Hypothalamus (tissue), 51 donors: ENCODE measurements at regions not wholly inside any gene's neighbourhood (a gene's known extent, or its start where the extent isn't known, plus 50 kb on each side); places are given as distances from the start of the nearest gene placed in this dataset.

ENCODE experiments used
- DNase-seq, 51 donors: peaks; one replicate each; lab custom pipeline; 2025; lab: John Stamatoyannopoulos, UW

DNA sequence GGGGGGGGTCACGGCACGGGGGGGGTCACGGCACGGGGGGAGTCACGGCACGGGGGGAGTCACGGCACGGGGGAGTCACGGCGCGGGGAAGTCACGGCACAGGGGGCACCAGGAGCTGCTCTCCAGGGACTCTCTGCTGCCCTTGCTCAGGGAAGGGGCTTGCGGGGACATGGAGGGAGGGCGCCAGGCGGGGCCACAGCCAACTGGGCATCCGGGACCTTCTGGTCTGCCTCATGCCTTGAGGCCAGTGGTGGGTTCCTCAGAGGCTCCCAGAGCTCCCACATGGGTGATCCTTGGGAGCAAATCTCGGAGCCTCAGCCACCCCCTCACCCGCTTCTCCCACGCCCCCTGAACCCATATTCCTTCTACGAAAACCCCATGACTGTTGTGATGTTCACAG is 55.8 kb upstream of the TMEM18 start:
- no peak for DNase-seq

DNA sequence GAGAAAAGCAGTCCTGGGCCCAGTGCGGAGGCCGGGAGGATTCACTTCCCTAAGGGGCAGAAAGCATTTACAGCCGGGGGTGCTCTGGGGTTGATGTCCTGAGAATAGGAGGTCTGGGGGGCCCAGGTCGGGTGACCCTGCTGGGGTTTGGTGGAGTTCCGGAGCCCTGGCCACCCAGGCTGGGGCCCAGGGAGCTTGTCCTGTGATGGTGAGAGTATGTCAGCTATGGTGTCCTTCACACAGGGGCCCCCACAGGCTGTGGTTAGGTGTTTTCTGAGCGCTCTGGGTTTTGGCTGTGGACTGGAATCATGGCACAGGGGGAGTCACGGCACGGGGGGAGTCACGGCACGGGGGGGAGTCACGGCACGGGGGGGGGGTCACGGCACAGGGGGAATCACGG is 54.5 kb upstream of the TMEM18 start:
- DNase-seq, result no peak

- no peak for DNase-seq
Measured at GRCh38 chr2:729376-729861, 52.2 kb upstream of the TMEM18 start.

GRCh38 chr2:728165-728564 is 51.0 kb upstream of the TMEM18 start:
- DNase-seq, result no peak

DNA sequence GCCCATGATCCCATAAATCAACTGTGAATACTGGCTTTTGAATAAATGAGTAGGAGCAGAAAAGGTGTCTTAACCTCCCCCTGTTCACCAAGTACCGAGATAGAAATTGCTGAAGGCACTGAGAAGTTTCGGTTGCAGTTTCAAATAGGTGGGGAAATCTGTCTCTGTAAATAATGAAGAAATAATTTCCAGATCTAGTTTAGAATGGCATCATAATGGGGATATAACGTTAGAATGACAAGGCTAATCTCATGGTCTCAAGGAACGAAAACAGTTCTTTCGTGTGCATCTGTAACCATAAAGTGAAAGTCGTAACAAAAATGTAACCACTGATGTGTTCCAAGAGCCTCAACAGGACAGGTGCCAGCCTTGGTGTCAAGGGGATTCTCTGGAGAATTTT is 49.9 kb upstream of the TMEM18 start:
- DNase-seq, result no peak
